SK-N-MC (cell line): ENCODE measurements at regions not wholly inside any gene's neighbourhood (a gene's known extent, or its start where the extent isn't known, plus 50 kb on each side); places are given as distances from the start of the nearest gene placed in this dataset.

Source experiments
- EZH2 ChIP-seq: fragments of 200-600 bp; sonication (generic); IDR thresholded peaks from one replicate; pipeline ENCODE4 v1.6.1; 2017; ENCODE audit warnings: antibody characterized with exemption
- FOXP2 ChIP-seq: optimal IDR thresholded peaks from 2 replicates; pipeline ENCODE3; 2011; ENCODE audit warnings: mild to moderate bottlenecking, moderate library complexity; ENCODE audit not compliant: insufficient read depth; ENCODE audit errors: extremely low read length, control extremely low read depth
- POLR2AphosphoS5 ChIP-seq: IDR thresholded peaks from 2 replicates; pipeline ENCODE4 v1.6.1; 2012; ENCODE audit warnings: mild to moderate bottlenecking, low read depth, low read length, borderline replicate concordance

DNA sequence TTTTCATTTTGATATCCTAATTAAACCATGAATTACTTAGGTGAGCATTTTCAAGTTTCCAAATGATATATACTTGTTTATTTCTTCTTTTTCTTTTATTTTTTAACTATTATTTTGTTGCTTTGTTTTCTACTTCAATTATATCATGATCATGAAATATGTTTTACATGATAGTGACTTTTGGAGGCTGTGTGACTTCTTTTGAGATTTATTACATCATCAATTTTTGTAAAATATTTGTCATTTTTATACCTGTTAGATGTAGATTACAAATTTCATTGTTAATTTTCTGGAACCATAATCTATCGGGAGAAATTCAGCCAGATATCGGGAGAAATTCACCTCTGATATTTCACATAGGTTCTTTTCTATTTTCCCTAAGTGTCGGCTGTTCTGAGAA lies 228.6 kb downstream of the RAD51AP2 start:
- TF ChIP-seq POLR2AphosphoS5 (no peak), EZH2 (no peak), FOXP2 (no peak)
